A673 (cell line): ENCODE measurements at regions not wholly inside any gene's neighbourhood (a gene's known extent, or its start where the extent isn't known, plus 50 kb on each side); places are given as distances from the start of the nearest gene placed in this dataset.

ENCODE experiments used
- CTCF ChIP-seq: fragments of 300-800, 200-600 bp; sonication (generic); conservative IDR thresholded peaks from 2 replicates; pipeline ENCODE4 v1.5.1; 2017; ENCODE audit warnings: low read depth, mild to moderate bottlenecking, antibody characterized with exemption, low read length, moderate library complexity, mixed read lengths
- EZH2 ChIP-seq: fragments of 200-600 bp; sonication (generic); IDR thresholded peaks from 2 replicates; pipeline ENCODE4 v1.6.1; 2017; ENCODE audit warnings: borderline replicate concordance, low read depth, mild to moderate bottlenecking, mixed read lengths, antibody characterized with exemption, low read length; ENCODE audit not compliant: poor library complexity, severe bottlenecking

- TF ChIP-seq CTCF, result no peak
- TF ChIP-seq EZH2, result no peak
These were observed 128.5 kb downstream of the KCNE4 start for GRCh38 chr2:223180463-223180862.
